ENCODE measurements at regions not wholly inside any gene's neighbourhood (a gene's known extent, or its start where the extent isn't known, plus 50 kb on each side); places are given as distances from the start of the nearest gene placed in this dataset.

- no peak for DNase-seq (ENCODE audit: extremely low read depth, insufficient read length)
- Histone ChIP-seq H3K27me3 (replicated peaks; ENCODE audit: control insufficient read depth, insufficient read depth, low read length) (no peaks in the 10 kb centered on the region), H3K36me3 (ENCODE audit: control insufficient read depth, insufficient read depth, low read length) (no peaks in the 10 kb centered on the region), H3K4me3 (replicated peaks; ENCODE audit: low read depth, low read length) (no peak overlapping the region)
- no peak for TF ChIP-seq CTCF (IDR thresholded peaks at IDR 0.05; ENCODE audit: insufficient read depth, low read length, poor library complexity, severe bottlenecking)
These were observed 1537.0 kb downstream of the C4orf33 start for GRCh38 chr4:130632731-130633604.

- no peaks in the 10 kb centered on the region for H3K36me3 ChIP-seq (ENCODE audit: control insufficient read depth, insufficient read depth, low read length)
- DNase-seq (ENCODE audit: extremely low read depth, insufficient read length), result no peak
- no peak for TF ChIP-seq CTCF (IDR thresholded peaks at IDR 0.05; ENCODE audit: insufficient read depth, low read length, poor library complexity, severe bottlenecking)
- no peaks in the 10 kb centered on the region for H3K27me3 ChIP-seq (replicated peaks; ENCODE audit: control insufficient read depth, insufficient read depth, low read length)
- H3K4me3 ChIP-seq (replicated peaks; ENCODE audit: low read depth, low read length), result no peak overlapping the region
These were observed 1540.5 kb downstream of the C4orf33 start for GRCh38 chr4:130636486-130636885.

GRCh38 chr4:130640592-130640991 is 1544.6 kb downstream of the C4orf33 start:
- H3K36me3 ChIP-seq (ENCODE audit: control insufficient read depth, insufficient read depth, low read length), result no peaks in the 10 kb centered on the region
- TF ChIP-seq CTCF (IDR thresholded peaks at IDR 0.05; ENCODE audit: insufficient read depth, low read length, poor library complexity, severe bottlenecking), result no peak
- DNase-seq (ENCODE audit: extremely low read depth, insufficient read length), result no peak
- no peak overlapping the region for H3K4me3 ChIP-seq (replicated peaks; ENCODE audit: low read depth, low read length)
- no peaks in the 10 kb centered on the region for H3K27me3 ChIP-seq (replicated peaks; ENCODE audit: control insufficient read depth, insufficient read depth, low read length)

GRCh38 chr4:130646886-130647285 is 1550.9 kb downstream of the C4orf33 start:
- TF ChIP-seq CTCF (IDR thresholded peaks at IDR 0.05; ENCODE audit: insufficient read depth, low read length, poor library complexity, severe bottlenecking), result no peak
- Histone ChIP-seq H3K36me3 (ENCODE audit: control insufficient read depth, insufficient read depth, low read length) (no peaks in the 10 kb centered on the region), H3K27me3 (replicated peaks; ENCODE audit: control insufficient read depth, insufficient read depth, low read length) (no peaks in the 10 kb centered on the region), H3K4me3 (replicated peaks; ENCODE audit: low read depth, low read length) (no peak overlapping the region)
- no peak for DNase-seq (ENCODE audit: extremely low read depth, insufficient read length)

- no peak for TF ChIP-seq CTCF (IDR thresholded peaks at IDR 0.05; ENCODE audit: insufficient read depth, low read length, poor library complexity, severe bottlenecking)
- DNase-seq (ENCODE audit: extremely low read depth, insufficient read length), result no peak
- Histone ChIP-seq H3K27me3 (replicated peaks; ENCODE audit: control insufficient read depth, insufficient read depth, low read length) (no peaks in the 10 kb centered on the region), H3K36me3 (ENCODE audit: control insufficient read depth, insufficient read depth, low read length) (no peaks in the 10 kb centered on the region), H3K4me3 (replicated peaks; ENCODE audit: low read depth, low read length) (no peak overlapping the region)
These were observed 1552.6 kb downstream of the C4orf33 start for GRCh38 chr4:130648570-130648969.
